GM12875 (cell line): ENCODE measurements at regions not wholly inside any gene's neighbourhood (a gene's known extent, or its start where the extent isn't known, plus 50 kb on each side); places are given as distances from the start of the nearest gene placed in this dataset.
A peak's percentile ranks its signal among the peaks of the same experiment; 100 is the strongest.

Experiments
- H3K4me3 ChIP-seq: one replicate; pipeline ENCODE4 v1.5.1; 2011; ENCODE audit warnings: low read depth, low read length, control low read depth
- TF ChIP-seq, protein P1 (sequence below): IDR thresholded peaks from 2 replicates; pipeline ENCODE4 v1.5.1; 2011; ENCODE audit warnings: low read depth, mild to moderate bottlenecking, control low read depth, inconsistent platforms, low read length, moderate library complexity, borderline replicate concordance; ENCODE audit not compliant: insufficient read depth

DNA sequence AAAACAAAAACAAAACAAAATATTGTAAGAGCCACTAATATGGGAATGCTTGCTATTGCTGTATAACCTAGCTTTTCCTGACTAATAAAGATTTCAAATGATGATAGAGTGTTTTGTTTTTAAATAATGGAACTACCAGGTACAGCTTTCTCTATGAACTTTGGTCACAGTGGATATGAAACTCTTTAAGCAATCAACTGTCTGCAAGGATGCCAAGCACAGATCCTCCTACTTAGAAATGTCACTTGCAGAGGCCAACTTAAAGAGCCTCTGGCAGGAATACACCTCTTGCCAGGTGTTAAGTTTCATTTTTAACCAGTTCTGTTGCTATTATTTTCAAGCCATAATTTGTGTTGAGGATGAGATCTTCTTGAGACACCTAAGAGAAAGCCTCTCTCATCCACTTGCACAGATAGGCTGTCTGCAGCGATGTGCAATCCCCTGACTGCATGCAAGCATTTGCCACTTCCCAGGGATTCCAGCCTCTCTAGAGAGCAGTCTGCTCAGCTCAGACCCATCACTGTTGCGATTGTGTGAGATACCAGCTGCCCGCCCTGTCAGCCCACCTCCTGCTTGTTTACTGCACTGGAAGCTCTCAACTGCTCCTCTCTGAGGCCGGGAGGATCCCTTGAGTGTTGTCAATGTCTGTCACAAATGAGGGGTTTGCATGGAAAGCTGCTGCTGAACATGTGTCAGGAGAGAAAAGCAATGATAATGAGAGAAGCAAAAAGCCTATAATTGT lies 86.1 kb upstream of the SCG2 start:
- TF ChIP-seq, protein P1, sequence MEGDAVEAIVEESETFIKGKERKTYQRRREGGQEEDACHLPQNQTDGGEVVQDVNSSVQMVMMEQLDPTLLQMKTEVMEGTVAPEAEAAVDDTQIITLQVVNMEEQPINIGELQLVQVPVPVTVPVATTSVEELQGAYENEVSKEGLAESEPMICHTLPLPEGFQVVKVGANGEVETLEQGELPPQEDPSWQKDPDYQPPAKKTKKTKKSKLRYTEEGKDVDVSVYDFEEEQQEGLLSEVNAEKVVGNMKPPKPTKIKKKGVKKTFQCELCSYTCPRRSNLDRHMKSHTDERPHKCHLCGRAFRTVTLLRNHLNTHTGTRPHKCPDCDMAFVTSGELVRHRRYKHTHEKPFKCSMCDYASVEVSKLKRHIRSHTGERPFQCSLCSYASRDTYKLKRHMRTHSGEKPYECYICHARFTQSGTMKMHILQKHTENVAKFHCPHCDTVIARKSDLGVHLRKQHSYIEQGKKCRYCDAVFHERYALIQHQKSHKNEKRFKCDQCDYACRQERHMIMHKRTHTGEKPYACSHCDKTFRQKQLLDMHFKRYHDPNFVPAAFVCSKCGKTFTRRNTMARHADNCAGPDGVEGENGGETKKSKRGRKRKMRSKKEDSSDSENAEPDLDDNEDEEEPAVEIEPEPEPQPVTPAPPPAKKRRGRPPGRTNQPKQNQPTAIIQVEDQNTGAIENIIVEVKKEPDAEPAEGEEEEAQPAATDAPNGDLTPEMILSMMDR, result no peak
- no peak overlapping the region for H3K4me3 ChIP-seq

- H3K4me3 ChIP-seq, result no peak overlapping the region
Observed at GRCh38 chr2:223681125-223681524, 79.0 kb upstream of the SCG2 start.

GRCh38 chr2:223674998-223675609 lies 72.9 kb upstream of the SCG2 start:
- TF ChIP-seq, protein P1, result 0 out of 2 replicates have a peak, but pooled peaks have one; percentile 30

More at GRCh38 chr2:223681125-223681524, 79.0 kb upstream of the SCG2 start:
- TF ChIP-seq, protein P1, result no peak

DNA sequence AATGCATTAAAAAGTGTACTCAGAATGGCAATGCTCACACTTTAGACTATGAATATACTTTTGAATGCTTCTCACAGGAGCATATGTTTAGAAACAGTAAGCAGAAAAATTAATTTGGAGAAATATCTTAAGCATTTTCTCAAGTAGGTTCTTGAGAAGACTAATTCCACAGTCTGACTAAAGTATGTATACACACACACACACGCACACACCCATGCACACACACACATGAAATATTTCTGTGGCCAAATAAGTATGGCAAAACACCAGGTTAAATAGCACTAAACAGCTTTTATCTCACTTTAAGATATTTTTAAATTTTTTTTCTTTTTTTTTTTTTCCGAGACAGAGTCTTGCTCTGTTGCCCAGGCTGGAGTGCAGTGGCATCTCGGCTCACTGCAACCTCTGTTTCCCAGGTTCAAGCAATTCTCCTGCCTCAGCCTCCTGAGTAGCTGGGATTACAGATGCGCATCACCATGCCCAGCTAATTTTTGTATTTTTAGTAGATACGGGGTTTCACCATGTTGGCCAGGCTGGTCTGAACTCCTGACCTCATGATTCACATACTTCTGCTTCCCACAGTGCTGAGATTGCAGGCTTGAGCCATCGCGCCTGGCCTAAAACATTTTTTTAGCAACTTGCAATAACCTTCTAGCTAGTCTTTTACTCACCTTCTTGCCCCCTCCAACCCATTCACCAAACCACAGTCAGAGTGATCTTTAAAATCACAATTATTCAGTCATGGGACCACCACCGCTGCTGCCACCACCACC lies 67.5 kb upstream of the SCG2 start:
- TF ChIP-seq, protein P1, result no peak
- H3K4me3 ChIP-seq, result no peak overlapping the region

More at GRCh38 chr2:223674998-223675609, 72.9 kb upstream of the SCG2 start:
- H3K4me3 ChIP-seq, result no peak overlapping the region

GRCh38 chr2:223668302-223668998 lies 66.3 kb upstream of the SCG2 start:
- TF ChIP-seq, protein P1, result no peak
- no peak overlapping the region for H3K4me3 ChIP-seq

GRCh38 chr2:223654384-223654915 lies 52.3 kb upstream of the SCG2 start:
- no peak overlapping the region for H3K4me3 ChIP-seq
- TF ChIP-seq, protein P1, result no peak
